Suprapubic skin (tissue), 4 donors: ENCODE measurements at regions not wholly inside any gene's neighbourhood (a gene's known extent, or its start where the extent isn't known, plus 50 kb on each side); places are given as distances from the start of the nearest gene placed in this dataset.

ENCODE experiments used
- DNase-seq, 2 donors: peaks; one replicate each; pipeline ENCODE4 v3.0.0-alpha.2; 2019; ENCODE audit warnings: low spot score in 2 of 2
- H3K27ac ChIP-seq: fragments of 200-600 bp; sonication (generic); one replicate; pipeline ENCODE4 v1.5.1; 2019
- H3K27me3 ChIP-seq: fragments of 200-600 bp; sonication (generic); one replicate; pipeline ENCODE4 v1.5.1; 2019
- H3K36me3 ChIP-seq: fragments of 200-600 bp; sonication (generic); one replicate; pipeline ENCODE4 v1.5.1; 2019
- H3K4me1 ChIP-seq: fragments of 200-600 bp; sonication (generic); one replicate; pipeline ENCODE4 v1.5.1; 2019
- H3K4me3 ChIP-seq: fragments of 200-600 bp; sonication (generic); one replicate; pipeline ENCODE4 v1.5.1; 2019; ENCODE audit warnings: mild to moderate bottlenecking
- H3K9me3 ChIP-seq: fragments of 200-600 bp; sonication (generic); one replicate; pipeline ENCODE4 v1.5.1; 2019
- EP300 ChIP-seq: sonication (generic); formaldehyde crosslinking; IDR thresholded peaks from one replicate; pipeline ENCODE4 v1.6.1; 2017; ENCODE audit warnings: antibody characterized with exemption
- POLR2A ChIP-seq, 2 donors: fragments of 450-650 bp; IDR thresholded peaks; one replicate each; pipeline ENCODE4 v1.6.1; 2017; ENCODE audit warnings: antibody characterized with exemption in 2 of 2, mild to moderate bottlenecking in 2 of 2, moderate library complexity in 2 of 2
- POLR2AphosphoS5 ChIP-seq, 3 donors: sonication (generic); formaldehyde crosslinking; IDR thresholded peaks; one replicate each; pipeline ENCODE4 v1.6.1; 2017; ENCODE audit warnings: antibody characterized with exemption in 3 of 3
- whole genome bisulfite sequencing: methylation state at CpG from one replicate; pipeline ENCODE4 v1.1.5; 2018; 5-methylcytosine and 5-hydroxymethylcytosine counted together
- TF ChIP-seq, protein P1 (sequence below), 2 donors: fragments of 200-600 bp in 1 of 2; fragments of 450-650 bp in 1 of 2; sonication (generic) in 1 of 2; IDR thresholded peaks; one replicate each; pipeline ENCODE4 v1.5.1; 2016 to 2019; ENCODE audit warnings: antibody characterized with exemption in 2 of 2, mild to moderate bottlenecking in 1 of 2, moderate library complexity in 1 of 2

- H3K36me3 ChIP-seq = no peaks in the 10 kb centered on the region
- H3K27ac ChIP-seq = no peak overlapping the region
- H3K9me3 ChIP-seq = no peaks in the 10 kb centered on the region
- TF ChIP-seq, protein P1, sequence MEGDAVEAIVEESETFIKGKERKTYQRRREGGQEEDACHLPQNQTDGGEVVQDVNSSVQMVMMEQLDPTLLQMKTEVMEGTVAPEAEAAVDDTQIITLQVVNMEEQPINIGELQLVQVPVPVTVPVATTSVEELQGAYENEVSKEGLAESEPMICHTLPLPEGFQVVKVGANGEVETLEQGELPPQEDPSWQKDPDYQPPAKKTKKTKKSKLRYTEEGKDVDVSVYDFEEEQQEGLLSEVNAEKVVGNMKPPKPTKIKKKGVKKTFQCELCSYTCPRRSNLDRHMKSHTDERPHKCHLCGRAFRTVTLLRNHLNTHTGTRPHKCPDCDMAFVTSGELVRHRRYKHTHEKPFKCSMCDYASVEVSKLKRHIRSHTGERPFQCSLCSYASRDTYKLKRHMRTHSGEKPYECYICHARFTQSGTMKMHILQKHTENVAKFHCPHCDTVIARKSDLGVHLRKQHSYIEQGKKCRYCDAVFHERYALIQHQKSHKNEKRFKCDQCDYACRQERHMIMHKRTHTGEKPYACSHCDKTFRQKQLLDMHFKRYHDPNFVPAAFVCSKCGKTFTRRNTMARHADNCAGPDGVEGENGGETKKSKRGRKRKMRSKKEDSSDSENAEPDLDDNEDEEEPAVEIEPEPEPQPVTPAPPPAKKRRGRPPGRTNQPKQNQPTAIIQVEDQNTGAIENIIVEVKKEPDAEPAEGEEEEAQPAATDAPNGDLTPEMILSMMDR (IDR thresholded peaks at IDR 0.05) = no peak
- no peak for TF ChIP-seq POLR2A (IDR thresholded peaks at IDR 0.05)
- no peak for TF ChIP-seq POLR2AphosphoS5 (IDR thresholded peaks at IDR 0.05)
- no peak for TF ChIP-seq EP300
- WGBS = 78% methylated on average over 4 of the region's 4 CpGs
- H3K4me1 ChIP-seq = no peaks in the 10 kb centered on the region
- DNase-seq = no peak
- no peak overlapping the region for H3K4me3 ChIP-seq
- no peaks in the 10 kb centered on the region for H3K27me3 ChIP-seq
These were observed 268.6 kb upstream of the PDGFD start for GRCh38 chr11:104432526-104432925.

GRCh38 chr11:104422324-104422944 is 258.5 kb upstream of the PDGFD start:
- TF ChIP-seq EP300 = no peak
- TF ChIP-seq POLR2A (IDR thresholded peaks at IDR 0.05) = no peak
- no peak for TF ChIP-seq POLR2AphosphoS5 (IDR thresholded peaks at IDR 0.05)
- TF ChIP-seq, protein P1 (IDR thresholded peaks at IDR 0.05) = no peak
- DNase-seq = no peak
- H3K9me3 ChIP-seq = no peaks in the 10 kb centered on the region
- no peaks in the 10 kb centered on the region for H3K27me3 ChIP-seq
- H3K4me3 ChIP-seq = no peak overlapping the region
- H3K27ac ChIP-seq = no peak overlapping the region
- no peaks in the 10 kb centered on the region for H3K4me1 ChIP-seq
- 98% methylated on average over 6 of the region's 23 CpGs for WGBS
- no peaks in the 10 kb centered on the region for H3K36me3 ChIP-seq

DNA sequence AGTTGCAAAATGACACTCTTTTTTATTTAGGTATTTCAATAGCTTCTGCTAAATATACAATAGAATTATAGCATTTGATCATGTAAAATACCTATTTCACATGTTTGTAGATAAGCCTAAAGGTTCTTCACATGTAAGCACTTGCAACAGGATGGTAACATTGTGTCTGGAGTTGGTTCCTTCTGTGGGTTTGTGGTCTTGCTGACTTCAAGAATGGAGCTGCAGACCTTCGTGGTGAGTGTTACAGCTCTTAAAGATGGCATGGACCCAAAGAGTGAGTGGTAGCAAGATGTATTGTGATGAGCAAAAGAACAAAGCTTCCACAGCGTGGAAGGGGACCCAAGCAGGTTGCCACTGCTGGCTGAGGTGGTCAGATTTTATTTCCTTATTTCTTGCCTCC is 246.4 kb upstream of the PDGFD start:
- 76% methylated on average over 2 of the region's 2 CpGs for whole genome bisulfite sequencing
- Histone ChIP-seq H3K4me1 (no peaks in the 10 kb centered on the region), H3K27ac (no peak overlapping the region), H3K4me3 (no peak overlapping the region), H3K36me3 (no peaks in the 10 kb centered on the region), H3K27me3 (no peaks in the 10 kb centered on the region), H3K9me3 (no peaks in the 10 kb centered on the region)
- TF ChIP-seq, protein P1 (IDR thresholded peaks at IDR 0.05) = no peak
- TF ChIP-seq POLR2AphosphoS5 (IDR thresholded peaks at IDR 0.05) = no peak
- no peak for TF ChIP-seq EP300
- no peak for TF ChIP-seq POLR2A (IDR thresholded peaks at IDR 0.05)
- no peak for DNase-seq

GRCh38 chr11:104408630-104409029 is 244.7 kb upstream of the PDGFD start:
- Histone ChIP-seq H3K27me3 (no peaks in the 10 kb centered on the region), H3K4me3 (no peak overlapping the region), H3K9me3 (no peaks in the 10 kb centered on the region), H3K36me3 (no peaks in the 10 kb centered on the region), H3K27ac (no peak overlapping the region), H3K4me1 (no peaks in the 10 kb centered on the region)
- no peak for TF ChIP-seq EP300
- TF ChIP-seq POLR2AphosphoS5 (IDR thresholded peaks at IDR 0.05) = no peak
- TF ChIP-seq, protein P1 (IDR thresholded peaks at IDR 0.05) = no peak
- no peak for TF ChIP-seq POLR2A (IDR thresholded peaks at IDR 0.05)
- WGBS = 94% methylated on average over 1 of the region's 1 CpG
- no peak for DNase-seq

DNA sequence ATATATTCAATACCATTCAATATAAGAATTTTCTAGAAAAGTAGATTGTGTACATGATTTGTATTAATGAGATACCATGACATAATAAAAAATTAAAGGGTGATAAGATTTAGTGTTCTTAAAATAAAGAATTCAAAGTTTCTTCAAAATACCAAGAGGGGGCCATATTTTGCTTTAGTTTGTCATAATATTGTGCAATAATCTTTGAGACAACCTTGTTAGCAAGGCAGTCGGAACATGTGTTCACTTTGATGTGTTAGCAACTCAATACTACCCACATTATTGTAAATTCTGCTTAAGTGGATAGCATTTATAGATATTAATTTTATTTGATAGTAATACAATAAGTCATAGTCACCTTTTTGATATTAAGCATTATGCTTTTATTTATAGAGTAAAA is 241.3 kb upstream of the PDGFD start:
- no peak overlapping the region for H3K27ac ChIP-seq
- H3K4me1 ChIP-seq = no peaks in the 10 kb centered on the region
- H3K4me3 ChIP-seq = no peak overlapping the region
- no peaks in the 10 kb centered on the region for H3K9me3 ChIP-seq
- no peak for TF ChIP-seq POLR2AphosphoS5 (IDR thresholded peaks at IDR 0.05)
- H3K36me3 ChIP-seq = no peaks in the 10 kb centered on the region
- DNase-seq = no peak
- WGBS = 86% methylated on average over 1 of the region's 1 CpG
- no peaks in the 10 kb centered on the region for H3K27me3 ChIP-seq
